ENCODE measurements at regions not wholly inside any gene's neighbourhood (a gene's known extent, or its start where the extent isn't known, plus 50 kb on each side); places are given as distances from the start of the nearest gene placed in this dataset.
"Not testable (repeated sequence)": the region's sequence is repeated elsewhere in the genome, so short reads cannot be mapped to it uniquely, and the experiment has no call there.

DNA sequence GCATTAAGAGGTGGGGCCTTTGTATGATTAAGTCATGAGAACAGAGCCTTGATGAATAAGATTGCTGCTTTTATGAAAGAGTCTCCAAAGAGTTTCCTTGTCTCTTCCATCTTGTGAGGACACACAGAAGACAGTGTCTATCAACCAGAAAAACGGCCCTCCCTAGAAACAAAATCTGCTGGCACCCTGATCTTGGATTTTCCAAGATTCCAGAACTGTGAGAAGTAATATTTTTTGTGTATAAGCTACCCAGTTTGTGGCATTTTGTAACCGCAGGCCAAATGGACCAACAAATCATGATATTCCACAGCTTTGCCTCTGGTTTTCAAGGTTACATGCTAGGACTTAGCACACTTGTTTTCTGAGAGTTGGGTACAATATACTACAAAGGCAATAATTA is 687.8 kb downstream of the TDRD15 start:
- DNase-seq = no peak

DNA sequence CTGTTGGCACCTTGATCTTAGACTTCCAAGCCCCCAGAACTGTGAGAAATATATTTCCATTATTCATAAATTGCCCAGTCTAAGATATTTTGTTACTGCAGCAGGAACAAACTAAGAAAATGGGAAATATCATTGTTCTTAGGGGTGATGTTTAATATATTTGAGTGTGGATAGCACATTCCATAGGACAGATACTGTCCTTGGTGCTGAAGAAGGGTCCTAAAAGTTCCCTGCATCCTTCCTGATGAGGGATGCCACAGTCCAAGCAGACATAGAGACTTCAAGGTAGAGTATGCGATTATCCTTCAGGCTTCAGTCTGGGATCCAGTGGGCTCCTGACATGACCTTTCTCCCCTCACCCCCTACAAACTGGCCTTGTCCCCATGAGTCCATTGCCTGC is 689.0 kb downstream of the TDRD15 start:
- DNase-seq = no peak

DNA sequence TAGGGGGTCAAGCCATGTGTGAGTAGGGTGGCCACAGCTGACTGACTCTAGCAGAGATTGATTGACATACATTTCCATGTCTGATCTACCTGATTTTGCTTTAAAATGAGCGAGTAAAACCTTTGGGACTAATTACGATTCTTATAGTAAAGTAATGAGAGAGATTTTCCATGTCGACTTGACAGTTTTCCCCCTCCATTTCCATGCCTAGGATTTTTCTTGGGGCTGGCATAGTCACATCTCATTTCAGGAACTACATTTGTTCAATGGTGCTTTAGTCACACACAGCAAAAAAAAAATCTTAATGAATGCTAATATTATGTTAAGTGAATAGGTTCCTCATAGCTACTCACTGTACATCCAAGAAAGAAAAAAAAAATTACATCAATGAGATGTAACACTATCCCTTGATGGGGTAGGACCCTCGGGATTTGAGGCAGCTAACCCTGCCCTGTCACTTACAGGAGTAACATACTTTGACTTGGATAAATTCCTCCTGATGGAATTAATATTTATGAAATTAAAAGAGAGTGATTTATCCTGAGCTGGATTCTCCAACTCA is 690.9 kb downstream of the TDRD15 start:
- no peak for DNase-seq

DNA sequence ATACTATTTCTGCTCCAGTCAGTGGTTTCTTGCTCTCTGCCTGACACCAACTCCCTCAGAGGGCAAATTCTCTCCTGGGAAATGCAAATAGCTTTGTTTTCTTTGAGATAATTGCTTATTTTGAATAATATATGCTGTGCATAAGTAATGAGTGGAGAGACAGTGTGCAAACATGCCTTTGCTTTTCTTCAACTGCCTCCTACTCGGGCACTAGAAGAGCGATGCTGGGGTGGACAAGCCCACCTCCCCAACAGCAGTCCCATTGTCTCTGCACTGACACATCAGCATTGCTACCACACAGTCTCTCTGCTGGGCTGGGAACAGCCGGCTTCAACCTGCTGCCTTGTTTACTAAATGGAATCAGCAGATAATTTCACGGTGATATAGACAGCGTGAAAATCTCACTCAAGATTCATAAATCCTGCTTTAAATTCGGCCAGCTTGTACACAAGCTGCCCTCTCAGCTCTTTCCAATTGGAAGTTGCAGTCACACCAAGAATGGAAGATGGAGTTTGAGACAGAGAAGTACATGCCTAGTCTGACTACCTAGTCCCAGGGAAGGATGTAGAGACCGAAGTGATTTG is 694.5 kb downstream of the TDRD15 start:
- DNase-seq = no peak

DNA sequence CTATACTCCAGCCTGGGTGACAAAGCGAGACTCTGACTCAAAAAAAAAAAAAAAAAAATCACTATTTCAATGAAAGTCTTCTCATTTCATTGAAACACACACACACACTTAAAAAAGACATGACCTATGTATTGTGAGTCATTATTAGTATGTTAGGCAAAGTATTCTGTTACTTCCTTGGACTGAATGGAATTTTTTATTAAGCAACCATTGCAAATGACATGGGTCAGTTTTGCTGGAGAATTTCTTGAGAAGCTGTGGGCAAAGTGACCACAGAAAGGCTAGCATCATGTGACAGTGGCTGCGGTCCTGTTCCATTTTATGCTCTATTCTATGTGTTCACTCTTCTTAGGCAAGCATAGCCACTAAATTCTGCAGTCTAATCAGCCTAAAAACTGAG is 695.7 kb downstream of the TDRD15 start:
- DNase-seq = no peak

DNA sequence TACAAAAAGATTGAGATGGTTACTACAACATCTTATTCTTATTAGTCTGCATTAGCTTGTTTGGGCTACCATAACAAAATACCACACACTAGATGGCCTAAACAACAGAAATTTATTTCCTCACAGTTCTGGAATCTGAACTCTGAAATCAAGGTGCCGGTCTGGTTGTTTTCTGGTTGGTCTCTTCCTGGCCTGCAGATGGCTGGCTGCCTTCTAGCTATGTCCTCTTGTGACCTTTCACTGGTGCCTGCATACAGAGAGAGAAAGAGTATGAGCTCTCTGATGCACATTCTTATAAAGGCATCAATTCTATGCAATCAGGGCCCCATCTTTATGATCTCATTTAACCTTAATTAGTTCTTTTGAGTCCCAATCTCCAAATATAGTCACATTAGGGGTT is 696.5 kb downstream of the TDRD15 start:
- no peak for DNase-seq

DNA sequence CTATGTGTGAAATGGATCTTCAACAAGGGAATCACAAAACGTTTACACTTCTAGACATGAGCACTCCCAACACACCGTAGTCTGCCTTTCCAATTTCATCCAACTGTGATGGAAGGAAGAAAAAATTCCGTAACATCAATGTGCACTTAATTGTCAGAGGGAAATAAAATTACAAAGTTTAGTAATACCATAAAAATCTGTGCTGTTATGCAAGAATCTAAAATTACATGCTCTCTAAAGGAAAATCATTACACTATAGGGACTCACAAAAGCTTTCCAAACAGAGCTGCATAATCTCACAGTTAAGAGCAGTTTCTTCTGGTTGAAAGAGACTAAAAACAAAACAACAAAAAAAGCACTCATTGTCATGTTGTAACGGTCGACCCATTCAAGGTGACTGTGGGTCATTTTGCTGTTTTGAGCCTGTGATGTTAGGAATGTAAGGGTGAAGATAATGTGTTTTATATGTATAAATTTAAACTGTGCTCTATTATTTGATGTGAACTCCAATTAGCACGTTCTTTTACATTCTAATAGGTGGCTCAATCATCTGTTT is 698.0 kb downstream of the TDRD15 start:
- DNase-seq = no peak

DNA sequence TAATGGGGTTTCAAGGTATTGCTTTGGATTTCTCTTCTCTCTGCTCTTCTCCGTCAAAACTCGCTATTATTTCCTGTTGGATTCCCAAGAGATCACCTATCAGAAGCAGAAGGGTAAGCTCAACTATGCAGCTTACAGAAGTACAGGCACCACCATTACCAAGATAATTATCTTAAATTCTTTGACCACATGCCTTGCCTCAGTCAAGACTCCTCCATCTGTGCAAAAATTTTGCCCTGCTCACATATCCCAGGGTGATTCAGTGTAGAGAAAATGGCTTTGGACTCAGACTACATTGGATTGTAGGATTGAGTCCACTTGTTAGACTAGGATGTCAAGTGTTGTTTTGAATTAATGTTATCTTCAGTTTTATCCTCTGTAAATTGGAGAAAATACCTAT is 698.7 kb downstream of the TDRD15 start:
- DNase-seq = no peak

DNA sequence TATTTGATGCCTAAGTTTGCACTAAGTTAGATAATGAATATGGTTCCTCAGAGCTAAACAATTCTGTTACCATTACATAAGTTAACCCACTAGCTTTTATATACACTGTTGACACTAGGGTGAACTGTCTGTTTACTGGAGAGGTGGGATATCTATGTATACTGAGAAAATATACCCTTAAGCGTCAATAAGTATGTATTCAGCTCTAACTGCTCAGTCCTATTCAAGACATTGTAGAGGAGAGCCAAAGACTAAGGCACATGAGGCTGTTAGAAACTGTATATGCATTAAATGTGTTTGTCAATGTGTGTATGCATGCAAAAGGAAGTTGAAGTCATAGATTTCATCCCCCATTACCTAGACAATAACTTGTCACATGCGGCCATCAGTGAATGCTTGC is 710.0 kb downstream of the TDRD15 start:
- DNase-seq = no peak

DNA sequence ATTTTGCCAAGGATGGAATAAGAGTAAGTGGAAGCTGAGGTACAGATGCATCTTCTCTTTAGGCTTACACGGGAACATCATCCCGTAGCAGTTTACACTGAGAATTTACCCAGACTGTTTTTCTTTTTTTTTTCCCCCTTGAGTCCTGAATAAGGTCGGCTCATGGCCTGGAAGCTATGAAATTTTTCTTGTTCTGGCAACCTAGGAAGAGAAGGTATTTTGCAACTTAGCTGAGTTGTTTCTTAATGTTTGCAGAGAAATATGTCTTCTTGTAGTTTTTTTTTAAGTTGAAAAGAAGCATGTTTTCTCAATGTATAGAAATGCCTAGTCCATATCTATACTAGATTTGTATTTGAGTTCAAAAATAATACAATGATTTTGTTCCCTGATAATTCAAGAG is 712.5 kb downstream of the TDRD15 start:
- no peak for DNase-seq

DNA sequence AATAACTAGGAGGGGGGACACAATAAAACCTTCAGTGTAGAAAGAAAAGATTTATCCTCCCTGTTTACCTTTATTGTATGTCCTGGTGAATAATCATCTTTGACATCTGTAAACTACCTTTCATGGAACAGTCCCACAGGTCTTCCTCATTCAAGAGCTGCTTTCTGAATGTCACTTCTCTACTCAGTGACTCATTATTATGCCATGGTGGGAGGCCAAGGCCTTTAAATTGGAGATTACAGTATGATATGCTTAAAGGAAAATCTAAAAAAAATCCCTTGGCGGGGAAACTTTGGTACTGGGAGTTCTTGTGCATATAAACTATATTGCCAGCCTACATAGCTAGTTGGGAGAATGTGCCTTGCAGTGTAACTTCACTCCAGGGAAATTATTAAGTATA is 713.0 kb downstream of the TDRD15 start:
- DNase-seq = no peak

DNA sequence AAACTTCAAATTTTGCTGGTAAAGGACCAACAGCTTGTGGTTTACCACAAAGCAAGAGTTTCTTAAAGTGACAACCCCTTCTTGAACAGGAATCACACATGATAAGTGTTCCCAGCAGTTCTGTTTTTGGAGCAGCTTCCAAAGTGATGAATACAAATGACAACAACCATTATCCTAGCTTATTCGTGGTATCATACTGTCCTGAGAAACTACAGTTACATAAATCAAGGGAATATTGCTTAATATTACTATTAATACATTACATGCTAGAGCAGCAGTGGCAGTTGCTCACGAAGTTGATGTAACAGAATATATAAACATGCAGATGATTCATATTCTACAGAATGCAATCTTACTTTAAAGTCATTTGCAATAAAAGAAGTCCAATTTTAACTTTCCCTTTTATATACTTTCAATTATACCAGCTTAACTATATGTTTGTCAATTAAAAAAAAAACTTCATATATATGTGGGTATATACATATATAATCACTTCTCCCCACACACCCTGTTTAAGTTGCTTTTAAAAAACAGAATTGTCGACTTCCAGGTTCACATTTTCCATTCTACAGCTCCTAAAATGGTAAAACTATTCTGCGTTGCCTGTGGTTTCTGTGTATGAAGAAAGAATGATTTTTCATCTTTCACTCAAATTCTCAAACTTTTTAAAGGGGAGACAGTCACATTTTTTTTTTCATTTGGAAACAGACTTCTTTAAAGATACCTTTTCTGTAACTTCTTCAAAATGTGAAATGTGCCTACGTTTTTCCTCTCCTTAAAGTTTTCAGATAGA is 713.6 kb downstream of the TDRD15 start:
- DNase-seq = no peak

DNA sequence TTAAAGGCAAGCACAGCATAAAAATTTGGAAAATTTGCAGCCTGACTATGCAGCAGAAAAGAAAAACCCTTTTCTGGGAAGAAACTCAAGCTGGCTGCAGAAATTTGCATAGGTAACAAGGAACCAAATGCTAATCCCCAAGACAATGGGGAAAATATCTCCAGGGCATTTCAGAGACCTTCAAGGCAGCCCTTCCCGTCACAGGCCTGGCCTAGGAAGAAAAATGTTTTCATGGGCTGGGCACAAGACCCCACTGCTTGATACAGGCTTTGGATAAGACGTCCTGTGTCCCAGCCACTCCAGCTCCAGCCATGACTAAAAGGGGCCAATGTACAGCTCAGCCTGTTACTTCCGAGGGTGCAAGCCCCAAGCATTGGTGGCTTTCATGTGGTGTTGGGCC is 717.6 kb downstream of the TDRD15 start:
- no peak for DNase-seq

DNA sequence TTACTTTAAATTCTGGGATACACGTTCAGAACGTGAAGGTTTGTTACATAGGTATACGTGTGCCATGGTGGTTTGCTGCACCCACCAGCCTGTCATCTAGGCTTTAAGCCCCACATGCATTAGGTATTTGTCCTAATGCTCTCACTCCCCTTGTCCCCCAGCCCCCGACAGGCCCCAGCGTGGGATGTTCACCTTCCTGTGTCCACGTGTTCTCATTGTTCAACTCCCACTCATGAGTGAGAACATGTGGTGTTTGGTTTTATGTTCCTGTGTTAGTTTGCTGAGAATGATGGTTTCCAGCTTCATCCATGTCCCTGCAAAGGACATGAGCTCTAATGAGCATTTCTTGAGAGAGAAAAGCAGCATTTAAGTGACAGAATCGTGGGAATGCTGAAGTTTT is 726.6 kb downstream of the TDRD15 start:
- not testable (repeated sequence) for DNase-seq

DNA sequence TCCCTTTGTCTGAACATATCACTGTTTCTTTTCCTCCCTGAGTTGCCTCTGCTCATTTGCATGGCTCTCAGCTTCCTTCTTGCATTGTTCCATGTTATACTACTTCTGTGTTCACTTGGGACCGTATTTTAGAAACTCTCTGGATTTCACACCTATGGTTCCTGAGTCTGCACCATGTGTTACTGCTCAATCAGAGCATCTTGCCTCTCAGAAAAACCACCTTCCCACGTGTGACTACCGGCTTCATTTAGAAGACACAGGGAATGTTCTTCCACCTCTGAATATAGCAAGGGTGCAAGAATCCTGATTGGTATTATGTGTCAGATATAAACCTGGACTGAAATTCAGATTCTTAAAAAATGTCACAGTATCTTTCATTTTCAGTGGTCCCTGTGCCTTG is 731.2 kb downstream of the TDRD15 start:
- no peak for DNase-seq

DNA sequence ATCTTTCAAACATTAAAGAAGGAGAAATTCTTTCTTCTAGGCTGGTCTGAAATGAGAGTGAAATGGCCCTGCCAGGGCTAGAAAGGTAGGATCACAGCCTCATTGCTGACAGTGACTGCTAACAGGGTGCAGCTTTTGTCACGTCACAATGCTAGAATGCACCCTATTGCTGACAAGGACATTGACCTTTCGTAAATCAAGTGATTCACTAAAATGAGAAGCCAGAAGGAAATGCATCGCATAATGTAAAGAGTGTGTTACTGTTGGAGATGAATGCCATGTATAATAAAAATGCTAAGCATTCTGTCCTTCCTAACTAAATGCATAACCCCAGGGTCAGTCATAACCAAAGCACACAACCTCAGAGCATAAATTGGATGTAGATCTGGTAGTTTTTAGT is 732.9 kb downstream of the TDRD15 start:
- no peak for DNase-seq

DNA sequence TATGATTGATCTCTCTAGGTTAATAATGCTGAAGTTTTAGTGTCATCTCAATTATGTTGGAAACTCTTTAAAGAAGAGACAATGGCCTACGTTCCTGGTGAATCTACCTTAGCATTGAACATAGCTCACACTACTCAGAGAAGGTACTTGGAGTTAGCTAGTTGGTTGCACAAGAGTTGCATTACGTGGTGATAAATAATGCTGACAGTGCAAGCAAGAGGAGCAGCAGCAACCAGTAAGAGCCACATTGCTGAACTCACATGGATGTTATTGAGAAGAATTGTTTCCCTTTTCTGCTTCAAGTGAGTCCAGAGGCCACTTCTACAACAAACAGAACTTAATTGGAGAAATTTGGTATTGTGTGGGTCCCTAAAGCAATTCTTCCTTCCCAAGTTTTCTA is 737.1 kb downstream of the TDRD15 start:
- DNase-seq = no peak

DNA sequence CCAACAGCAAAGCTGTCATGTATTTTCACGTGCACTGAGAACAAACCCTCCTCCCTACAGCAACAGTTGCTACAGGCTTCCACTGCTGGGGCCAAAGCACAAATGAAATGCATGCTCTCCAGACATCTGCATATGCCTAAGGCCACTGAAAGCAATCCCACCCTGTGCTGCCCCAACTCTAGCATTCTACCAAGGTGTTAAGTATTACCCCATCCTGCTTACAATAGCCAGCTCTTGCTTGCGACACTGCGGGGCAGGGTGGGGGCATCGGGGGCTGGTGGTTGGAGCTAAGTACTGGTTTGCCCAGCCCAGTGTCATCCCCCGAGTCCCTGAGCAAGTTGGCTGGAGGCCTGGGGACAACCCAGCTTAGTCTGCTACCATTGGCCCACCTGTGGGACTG is 742.5 kb downstream of the TDRD15 start:
- DNase-seq = no peak

DNA sequence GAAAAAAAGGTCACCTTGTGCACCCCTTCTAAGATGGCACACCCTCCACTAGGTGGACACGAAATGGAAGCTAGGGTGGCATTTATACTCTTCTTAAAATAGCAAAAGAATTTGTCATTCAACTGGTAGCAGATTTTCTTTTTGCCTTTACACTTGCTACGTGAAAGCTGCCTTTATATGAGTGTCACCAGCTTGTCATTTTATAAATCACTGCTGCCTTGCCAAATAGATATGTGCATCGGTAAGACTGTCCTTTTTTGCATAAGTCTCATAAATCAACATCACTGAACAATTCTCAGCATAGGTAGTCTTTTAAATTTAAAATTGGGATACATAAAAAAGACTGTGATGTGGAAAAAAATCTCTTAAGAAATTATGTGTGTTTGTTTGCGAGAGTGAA is 764.1 kb downstream of the TDRD15 start:
- no peak for DNase-seq

DNA sequence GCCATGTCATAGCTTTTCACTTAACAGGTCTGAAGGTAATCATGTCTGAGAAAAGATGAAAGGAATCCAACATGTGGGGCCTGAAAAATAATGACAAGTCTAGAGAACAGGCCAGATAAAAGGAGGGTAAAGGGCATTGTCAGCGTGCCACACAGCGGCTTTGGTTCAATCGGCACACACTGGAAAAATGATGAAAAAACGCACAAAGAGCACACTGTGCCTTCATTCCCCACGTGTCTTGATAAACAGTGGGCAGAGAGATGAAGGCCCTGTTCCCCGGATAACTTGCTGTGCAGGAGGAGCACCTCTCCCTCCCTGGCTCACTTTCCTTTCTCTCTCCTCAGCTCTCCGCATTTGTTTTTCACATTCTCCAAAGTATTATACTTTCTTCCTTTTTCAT is 766.3 kb downstream of the TDRD15 start:
- no peak for DNase-seq

DNA sequence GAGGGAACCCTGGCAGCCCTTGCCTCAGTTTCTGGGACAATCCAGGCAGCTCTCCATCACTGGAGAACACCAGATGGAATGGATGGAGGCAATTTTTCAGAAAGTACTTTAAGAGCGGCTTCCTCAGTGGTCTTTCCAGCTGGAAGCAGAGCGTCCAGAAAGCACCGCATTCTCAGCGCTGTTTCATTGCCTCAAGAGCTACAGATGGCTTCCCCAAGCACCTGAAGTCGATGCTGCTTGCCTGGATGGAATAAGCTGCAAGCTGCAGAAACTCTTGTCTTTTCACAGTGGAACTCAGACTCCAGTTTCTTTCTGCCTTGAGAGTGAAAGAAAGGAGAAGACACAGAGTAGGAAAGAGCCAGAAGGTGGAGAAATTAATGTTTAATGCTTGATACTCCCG is 766.9 kb downstream of the TDRD15 start:
- DNase-seq = no peak

DNA sequence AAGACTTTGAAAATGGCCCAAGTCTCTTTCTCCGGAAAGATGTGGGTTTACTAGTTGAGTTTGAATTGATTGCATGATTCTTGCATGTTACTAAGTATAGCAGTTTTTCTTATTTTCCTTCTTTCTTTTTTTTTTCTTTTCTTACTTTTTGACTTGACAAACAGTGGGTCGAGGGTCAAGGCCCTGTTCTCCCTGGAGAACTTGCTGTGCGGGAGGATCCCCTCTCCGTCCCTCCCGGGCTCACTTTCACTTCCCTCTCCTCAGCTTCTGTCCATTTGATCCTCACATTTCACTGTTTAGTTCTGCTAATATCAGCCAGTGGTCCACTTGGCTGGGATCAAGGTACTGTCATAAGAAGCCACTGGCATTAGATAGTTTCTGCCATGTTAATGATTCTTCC is 767.4 kb downstream of the TDRD15 start:
- no peak for DNase-seq

DNA sequence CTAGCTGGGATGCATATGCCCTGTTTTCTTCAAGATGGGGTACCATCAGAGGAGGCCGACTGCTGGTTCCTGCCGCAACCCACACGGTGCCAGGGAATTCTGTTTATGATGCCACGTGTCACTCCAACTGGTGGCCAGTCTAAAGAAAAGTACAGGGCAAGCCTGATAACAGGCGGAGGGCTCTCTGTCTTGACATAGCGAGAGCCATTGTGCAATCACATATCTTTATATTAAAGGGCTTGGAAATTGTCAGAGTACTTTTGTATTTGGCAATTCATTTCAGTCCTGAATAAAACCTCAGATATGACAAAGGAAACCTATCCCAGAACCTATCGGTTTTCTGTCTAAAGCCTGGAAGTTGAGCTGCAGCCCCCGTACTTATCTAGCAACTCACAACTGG is 768.4 kb downstream of the TDRD15 start:
- DNase-seq = no peak

DNA sequence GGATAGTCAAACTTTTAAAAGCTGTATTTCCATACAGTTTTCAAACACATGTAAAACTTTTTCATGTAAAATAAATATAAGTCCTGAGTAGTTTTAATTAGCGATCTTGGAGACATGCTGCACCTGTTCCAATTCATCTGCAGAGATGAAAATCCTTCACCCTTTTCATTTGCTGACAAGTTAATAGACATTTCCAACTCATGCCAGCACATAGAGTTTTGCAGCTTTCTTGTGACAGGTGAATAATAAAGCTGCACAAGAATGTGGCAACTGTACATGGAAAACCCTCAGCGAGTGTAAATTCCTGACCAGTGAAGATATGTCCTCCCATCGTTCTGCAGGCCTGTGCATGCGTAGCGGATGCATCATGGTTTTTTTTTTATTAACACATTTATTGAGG is 771.4 kb downstream of the TDRD15 start:
- DNase-seq = no peak
